ENCODE measurements at regions not wholly inside any gene's neighbourhood (a gene's known extent, or its start where the extent isn't known, plus 50 kb on each side); places are given as distances from the start of the nearest gene placed in this dataset.

- no peak for TF ChIP-seq CTCF (IDR thresholded peaks at IDR 0.05)
- TF ChIP-seq EP300 (IDR thresholded peaks at IDR 0.05): no peak
- TF ChIP-seq POLR2AphosphoS5 (IDR thresholded peaks at IDR 0.05): no peak
- TF ChIP-seq POLR2A (IDR thresholded peaks at IDR 0.05): no peak
Measured at GRCh38 chr6:121855521-121855920, 420.1 kb downstream of the GJA1 start.

All from stomach (tissue), 4 donors.